Gastrocnemius medialis (tissue), 4 donors: ENCODE measurements at regions not wholly inside any gene's neighbourhood (a gene's known extent, or its start where the extent isn't known, plus 50 kb on each side); places are given as distances from the start of the nearest gene placed in this dataset.

ENCODE experiments used
- POLR2A ChIP-seq, 2 donors: fragments of 450-650 bp; IDR thresholded peaks; one replicate each; pipeline ENCODE4 v1.6.1; 2017; ENCODE audit warnings: antibody characterized with exemption in 2 of 2, mild to moderate bottlenecking in 2 of 2, moderate library complexity in 2 of 2
- TF ChIP-seq, protein P1 (sequence below), 5 experiments: fragments of 450-650 bp in 3 of 5; fragments of 200-600 bp in 2 of 5; sonication (generic) in 2 of 5; IDR thresholded peaks in 4 of 5; conservative IDR thresholded peaks in 1 of 5; 1 replicate in 4 of 5; 2 replicates in 1 of 5; pipeline ENCODE4 v1.5.1; 2016 to 2019; ENCODE audit warnings: antibody characterized with exemption in 5 of 5, mild to moderate bottlenecking in 3 of 5, moderate library complexity in 3 of 5

DNA sequence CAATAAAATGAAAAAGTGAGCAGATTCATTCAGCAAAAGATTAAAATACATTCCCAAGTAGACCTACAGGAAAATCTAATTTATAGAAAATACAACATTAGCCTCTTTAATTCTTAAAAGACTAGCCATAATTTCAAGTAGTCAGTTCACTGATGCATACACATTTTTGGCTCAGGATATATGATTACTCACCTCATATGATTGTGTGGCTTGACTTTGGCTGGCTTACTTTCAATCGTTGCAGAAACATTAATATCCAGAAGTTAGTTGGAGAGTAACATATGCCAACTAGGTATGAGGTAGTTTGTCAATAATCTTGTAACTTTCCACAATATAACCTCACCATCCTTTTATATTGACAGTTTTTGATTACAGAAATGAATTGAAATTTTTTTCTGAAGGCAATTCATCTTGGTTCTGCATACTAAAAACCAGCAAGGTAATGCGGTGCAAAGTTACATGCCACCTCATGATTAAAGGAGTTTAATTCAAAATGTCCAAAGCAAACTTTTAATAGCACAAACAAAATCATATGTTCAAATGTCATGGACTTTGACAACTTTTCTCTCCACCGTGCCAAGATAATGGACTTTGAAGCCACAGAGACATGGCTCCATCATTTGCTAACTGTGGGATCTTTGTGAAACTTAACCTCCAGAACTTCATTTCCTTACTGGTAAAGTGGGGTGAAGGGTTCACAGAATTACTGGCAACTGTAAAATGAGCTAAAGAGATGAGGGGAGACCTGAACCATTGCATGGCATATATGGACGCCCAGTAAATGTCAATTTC is 76.6 kb upstream of the PAM start:
- TF ChIP-seq, protein P1, sequence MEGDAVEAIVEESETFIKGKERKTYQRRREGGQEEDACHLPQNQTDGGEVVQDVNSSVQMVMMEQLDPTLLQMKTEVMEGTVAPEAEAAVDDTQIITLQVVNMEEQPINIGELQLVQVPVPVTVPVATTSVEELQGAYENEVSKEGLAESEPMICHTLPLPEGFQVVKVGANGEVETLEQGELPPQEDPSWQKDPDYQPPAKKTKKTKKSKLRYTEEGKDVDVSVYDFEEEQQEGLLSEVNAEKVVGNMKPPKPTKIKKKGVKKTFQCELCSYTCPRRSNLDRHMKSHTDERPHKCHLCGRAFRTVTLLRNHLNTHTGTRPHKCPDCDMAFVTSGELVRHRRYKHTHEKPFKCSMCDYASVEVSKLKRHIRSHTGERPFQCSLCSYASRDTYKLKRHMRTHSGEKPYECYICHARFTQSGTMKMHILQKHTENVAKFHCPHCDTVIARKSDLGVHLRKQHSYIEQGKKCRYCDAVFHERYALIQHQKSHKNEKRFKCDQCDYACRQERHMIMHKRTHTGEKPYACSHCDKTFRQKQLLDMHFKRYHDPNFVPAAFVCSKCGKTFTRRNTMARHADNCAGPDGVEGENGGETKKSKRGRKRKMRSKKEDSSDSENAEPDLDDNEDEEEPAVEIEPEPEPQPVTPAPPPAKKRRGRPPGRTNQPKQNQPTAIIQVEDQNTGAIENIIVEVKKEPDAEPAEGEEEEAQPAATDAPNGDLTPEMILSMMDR (IDR thresholded peaks at IDR 0.05 in 4 of 5, conservative IDR thresholded peaks at IDR 0.05 in 1 of 5): no peak
- TF ChIP-seq POLR2A (IDR thresholded peaks at IDR 0.05): no peak
